Stimulated activated CD4-positive, alpha-beta T cell treated with anti-CD3 and anti-CD28 coated beads, TNF-alpha, amount 100 ng/mL, for 24 hours (primary cell): ENCODE measurements at regions not wholly inside any gene's neighbourhood (a gene's known extent, or its start where the extent isn't known, plus 50 kb on each side); places are given as distances from the start of the nearest gene placed in this dataset.
"Not testable (repeated sequence)": the region's sequence is repeated elsewhere in the genome, so short reads cannot be mapped to it uniquely, and the experiment has no call there.

Experiments used
- DNase-seq, 3 experiments: peaks; one replicate each; pipeline ENCODE4 v3.0.0-alpha.2; 2020; ENCODE audit warnings: low read depth in 3 of 3

GRCh38 chr6:170045563-170045960 lies 245.3 kb downstream of the DLL1 start:
- DNase-seq = no peak

DNA sequence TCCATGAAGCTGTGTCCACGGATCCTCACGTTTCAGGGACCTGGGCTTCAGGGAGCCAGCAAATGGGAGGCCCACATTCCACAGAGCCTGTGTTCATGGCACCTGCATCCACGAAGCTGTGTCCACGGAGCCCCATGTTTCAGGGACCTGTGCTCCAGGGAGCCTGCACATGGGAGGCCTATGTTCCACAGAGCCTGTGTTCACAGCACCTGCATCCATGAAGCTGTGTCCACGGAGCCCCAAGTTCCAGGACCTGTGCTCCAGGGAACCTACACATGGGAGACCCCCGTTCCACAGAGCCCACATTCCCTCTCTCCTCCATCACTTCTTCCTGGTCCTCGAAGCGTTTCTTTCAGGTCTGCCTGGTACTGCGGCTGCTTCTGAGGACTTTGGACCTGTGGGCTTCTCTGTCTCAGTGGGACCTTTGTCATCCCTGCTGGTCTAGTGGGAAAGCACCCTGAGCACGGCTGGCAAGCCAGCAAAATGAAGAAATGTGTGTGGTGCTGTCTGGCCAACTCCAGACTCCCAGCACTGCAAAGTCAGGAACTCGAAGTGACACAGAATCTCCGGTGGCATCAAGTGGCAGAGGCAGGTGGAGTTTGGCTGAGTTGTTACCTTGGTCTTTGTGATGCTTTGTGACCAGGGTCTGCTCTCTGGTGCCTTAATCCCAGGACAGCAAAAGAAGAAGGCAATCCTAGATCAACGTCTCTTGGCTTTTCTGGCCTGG lies 245.9 kb downstream of the DLL1 start:
- DNase-seq = no peak

- no peak for DNase-seq
Observed at GRCh38 chr6:170043881-170044790, 246.7 kb downstream of the DLL1 start.

DNA sequence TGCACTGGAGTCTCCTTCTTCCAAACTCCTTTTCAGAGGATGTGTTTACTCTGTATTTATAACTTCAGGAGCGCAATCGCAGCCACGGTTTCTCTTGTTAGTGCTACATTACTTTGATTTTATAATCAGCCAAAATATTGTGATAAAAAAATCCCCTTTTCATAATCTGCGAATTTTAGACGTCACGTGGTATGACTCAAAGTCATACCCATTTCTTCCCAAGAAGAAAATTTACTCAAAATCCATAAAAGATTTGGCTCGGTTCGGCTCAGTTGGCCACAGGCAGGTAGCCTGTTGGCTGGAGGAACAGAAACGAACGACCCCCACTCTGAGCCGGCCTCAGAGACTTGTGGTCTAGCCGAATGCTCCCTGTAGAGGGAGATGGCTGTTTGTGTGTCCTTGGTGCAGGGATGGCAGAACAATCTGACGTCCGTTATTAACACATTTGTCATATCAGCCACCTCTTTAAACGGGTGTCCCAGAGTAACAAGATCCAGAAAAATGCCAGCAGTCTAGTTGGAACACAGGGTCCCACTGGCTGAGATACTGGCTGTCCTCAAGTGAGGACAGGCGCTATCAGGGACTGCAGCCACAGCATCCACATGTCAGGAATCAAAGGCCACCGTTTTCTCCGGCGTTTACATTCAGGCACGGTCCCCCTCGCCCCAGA lies 247.6 kb downstream of the DLL1 start:
- no peak for DNase-seq

- DNase-seq = no peak
Observed at GRCh38 chr6:170042596-170043118, 248.2 kb downstream of the DLL1 start.

DNA sequence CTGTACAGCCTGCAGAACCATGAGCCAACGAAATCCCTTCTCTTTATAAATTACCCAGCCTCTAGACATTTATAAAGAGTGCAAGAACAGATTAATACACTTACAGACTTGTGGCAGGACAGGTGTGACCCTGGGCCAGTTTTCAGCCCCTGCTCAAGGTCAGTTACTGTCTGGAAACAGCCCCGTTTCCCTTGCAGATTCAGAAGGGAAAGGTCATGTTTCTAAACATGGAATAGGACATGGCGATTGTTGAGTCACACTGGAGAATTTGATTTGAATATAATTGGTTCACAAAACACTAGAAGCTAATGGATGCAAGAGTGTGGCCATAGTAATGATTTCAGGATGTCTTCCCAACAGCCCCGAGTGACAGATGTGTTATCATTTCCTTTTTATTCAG lies 248.8 kb downstream of the DLL1 start:
- no peak for DNase-seq

- no peak for DNase-seq
Observed at GRCh38 chr6:170041526-170041925, 249.4 kb downstream of the DLL1 start.

DNA sequence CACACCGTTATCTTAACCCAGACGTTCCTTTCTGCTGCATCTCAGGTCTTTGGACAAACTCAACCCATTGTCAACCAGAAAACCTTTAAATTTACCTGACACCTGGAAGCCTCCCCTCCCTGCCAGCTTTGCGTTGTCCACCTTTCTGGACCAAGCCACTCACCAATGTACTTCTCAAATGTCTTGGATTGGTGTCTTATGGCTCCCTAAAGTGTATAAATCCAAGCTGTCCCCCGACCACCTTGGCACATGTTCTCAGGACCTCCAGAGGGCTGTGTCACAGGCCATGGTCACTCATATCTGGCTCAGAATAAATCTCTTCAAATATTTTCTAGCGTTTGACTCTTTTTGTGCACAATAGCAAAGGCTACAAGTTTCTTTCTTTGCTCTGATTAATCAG lies 250.0 kb downstream of the DLL1 start:
- DNase-seq = no peak

DNA sequence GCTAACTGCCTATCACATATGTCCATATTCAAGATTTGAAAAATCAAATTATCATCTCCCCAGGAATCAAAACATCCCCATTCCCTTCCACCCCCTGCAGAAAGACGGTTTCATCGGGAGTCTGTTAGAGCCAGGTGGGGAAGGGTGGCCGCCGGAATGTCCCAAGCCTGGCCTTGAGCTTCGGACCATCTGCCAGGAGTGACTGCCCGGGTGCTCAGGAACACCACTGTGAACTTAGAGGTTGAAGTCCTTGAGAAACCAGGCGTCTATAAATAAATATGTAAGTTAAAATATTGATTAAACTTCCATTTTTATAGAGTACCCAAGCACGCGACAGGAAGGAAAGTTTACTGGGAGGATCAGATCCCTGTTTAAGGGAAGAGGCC lies 250.8 kb downstream of the DLL1 start:
- no peak for DNase-seq

DNA sequence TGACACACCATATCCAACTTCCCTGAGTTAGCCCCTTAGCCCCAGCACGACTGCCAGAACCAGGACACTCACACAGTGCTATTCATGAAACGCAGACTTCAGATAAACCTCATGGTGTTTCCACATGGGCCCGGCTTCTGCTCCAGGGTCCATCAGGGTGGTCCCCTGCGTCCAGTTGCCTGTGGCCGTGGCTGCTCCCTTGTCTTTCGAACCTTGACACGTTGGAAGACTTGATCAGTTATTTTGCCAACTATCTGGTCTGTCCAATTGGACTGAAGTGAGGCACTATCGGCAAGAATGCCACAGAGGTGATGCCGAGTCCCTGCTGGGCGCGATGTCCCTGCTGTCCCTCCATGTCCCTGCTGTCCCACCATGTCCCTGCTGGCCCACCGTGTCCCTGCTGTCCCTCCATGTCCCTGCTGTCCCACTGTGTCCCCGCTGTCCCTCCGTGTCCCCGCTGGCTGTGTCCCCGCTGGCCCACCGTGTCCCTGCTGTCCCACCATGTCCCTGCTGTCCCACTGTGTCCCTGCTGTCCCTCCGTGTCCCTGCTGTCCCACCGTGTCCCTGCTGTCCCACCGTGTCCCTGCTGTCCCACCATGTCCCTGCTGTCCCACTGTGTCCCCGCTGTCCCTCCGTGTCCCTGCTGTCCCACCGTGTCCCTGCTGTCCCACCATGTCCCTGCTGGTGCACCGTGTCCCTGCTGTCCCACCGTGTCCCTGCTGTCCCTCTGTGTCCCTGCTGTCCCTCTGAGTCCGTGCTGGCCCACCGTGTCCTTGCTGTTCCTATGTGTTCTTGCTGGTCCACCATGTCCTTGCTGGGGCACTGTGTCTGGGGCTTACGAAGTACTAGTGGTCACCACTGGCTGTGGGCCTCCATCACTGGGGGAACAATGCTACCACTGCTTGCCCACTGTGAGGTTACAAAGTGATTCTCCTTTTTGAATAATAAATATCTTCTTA lies 251.4 kb downstream of the DLL1 start:
- no peak for DNase-seq

GRCh38 chr6:170038708-170039107 lies 252.2 kb downstream of the DLL1 start:
- no peak for DNase-seq

DNA sequence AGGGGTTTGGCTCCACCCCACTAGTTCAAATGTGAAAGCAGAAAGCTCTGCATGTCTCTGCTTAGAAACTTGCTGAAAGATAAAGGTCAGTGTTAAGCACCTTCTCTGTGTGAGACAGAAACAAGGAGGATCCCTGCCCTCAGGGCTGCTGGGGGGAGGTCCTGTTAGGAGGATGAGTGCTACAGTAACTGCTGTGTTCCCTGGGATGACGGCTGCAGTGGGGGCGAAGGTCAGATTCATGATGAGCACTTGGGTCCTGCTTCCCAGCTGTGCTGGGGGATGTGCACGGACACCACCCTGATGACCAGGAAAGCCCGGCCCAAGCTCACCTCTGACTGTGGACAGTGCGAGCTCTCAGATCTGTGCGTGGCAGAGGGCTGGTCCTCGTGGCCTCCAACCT lies 252.6 kb downstream of the DLL1 start:
- DNase-seq = no peak

- DNase-seq = no peak
Observed at GRCh38 chr6:170037541-170038250, 253.2 kb downstream of the DLL1 start.

DNA sequence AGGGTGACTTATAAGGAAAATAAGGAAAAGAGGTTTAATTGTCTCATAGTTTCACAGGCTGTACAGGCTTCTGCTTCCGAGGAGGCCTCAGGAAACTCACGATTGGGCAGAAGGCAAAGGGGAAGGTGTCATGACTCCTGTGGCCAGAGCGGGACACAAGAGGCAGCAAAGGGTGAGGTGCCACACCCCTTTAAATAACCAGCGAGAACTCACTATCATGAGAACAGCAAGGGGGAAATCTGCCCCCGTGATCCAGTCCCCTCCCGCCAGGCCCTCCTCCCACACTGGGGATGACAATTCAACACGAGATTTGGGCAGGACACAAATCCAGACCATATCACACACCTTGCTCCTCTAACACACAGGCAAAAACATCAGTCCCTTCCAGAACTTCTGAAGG lies 254.0 kb downstream of the DLL1 start:
- no peak for DNase-seq

DNA sequence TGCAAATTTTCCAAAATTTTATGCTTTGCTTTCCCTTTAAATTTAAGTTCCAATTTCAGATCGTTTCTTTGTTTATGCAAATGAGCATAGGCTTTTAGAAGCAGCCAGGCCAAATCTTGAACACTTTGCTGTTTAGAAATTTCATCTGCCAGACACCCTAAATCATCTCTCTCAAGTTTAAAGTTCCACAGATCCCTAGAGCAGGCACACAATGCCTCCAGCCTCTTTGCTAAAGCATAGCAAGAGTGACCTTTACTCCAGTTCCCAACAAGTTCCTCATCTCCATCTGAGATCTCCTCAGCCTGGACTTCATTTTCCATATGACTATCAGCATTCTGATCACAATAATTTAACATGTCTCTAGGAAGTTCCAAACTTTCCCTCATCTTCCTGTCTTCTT lies 254.5 kb downstream of the DLL1 start:
- DNase-seq = not testable (repeated sequence)

- DNase-seq = no peak
Observed at GRCh38 chr6:170035901-170036304, 255.0 kb downstream of the DLL1 start.

DNA sequence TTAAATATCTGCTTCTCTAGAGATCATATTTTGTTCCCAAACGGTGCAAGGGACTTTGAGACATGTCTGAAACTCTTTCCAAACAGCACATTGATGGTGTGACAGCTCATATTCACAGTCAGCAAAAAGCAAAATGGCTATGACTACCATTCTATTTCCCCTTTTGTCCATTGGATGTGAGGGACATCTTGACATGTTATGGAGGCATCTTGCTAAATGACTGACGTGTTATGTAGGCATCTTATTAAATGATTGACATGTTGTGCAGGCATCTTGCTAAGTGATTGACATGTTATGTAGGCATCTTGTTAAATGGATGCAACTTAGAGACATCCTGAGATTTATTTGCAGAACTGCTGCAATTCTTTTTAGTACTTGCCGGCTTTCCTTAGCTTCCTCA lies 255.8 kb downstream of the DLL1 start:
- no peak for DNase-seq

- no peak for DNase-seq
Observed at GRCh38 chr6:170034294-170034693, 256.6 kb downstream of the DLL1 start.

GRCh38 chr6:170033666-170034065 lies 257.2 kb downstream of the DLL1 start:
- no peak for DNase-seq

DNA sequence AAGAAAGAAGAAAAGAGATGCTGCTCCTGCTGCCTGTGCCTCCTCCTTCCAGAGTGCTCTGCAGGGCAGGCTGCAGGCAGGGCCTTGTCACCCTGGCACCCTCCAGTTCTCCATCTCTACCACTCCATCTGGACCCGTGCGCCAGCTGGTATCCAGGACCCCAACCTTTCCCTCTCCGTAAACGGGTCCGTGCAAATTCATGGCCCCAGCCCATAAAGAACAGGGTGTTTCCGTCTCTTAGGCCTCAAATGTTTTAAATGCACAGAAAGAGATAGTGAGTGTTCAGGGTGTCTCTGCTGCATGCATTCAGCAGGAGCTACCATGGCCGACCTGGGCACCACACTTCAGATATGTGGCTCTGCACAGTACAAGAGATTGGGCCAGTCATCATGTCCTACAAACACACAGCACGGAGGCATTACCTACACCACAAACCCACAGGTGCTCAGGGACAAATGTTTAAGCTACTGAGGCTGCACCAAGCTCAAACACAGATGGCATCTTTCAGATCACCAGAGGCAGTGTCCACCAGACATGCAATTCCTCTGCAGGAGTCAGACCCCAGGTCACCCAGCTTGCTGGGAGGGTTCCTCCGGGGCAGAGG lies 258.1 kb downstream of the DLL1 start:
- DNase-seq = no peak
